Spleen (tissue), 7 donors: ENCODE measurements at regions not wholly inside any gene's neighbourhood (a gene's known extent, or its start where the extent isn't known, plus 50 kb on each side); places are given as distances from the start of the nearest gene placed in this dataset.

Experiments
- POLR2AphosphoS5 ChIP-seq, 3 donors: sonication (generic); formaldehyde crosslinking; IDR thresholded peaks; one replicate each; pipeline ENCODE4 v1.5.1; 2017; ENCODE audit warnings: antibody characterized with exemption in 3 of 3
- TF ChIP-seq, protein P1 (sequence below), 11 experiments: fragments of 200-600 bp in 7 of 11; fragments of 450-650 bp in 4 of 11; sonication (generic) in 4 of 11; IDR thresholded peaks in 8 of 11; conservative IDR thresholded peaks in 3 of 11; 1 replicate in 7 of 11; 2 replicates in 4 of 11; pipeline versions ENCODE4 v1.4.0 to v1.8.0; 2016 to 2021; ENCODE audit warnings: antibody characterized with exemption in 11 of 11, inconsistent platforms in 4 of 11, mild to moderate bottlenecking in 1 of 11
- donor health status: DM: no; HTN: no; CAD: no; lungs with moderate emphysema.
- donor health status: DM: no; HTN: no; CAD: no.
- donor health status: DM: no; HTN: no; CAD: no.

GRCh38 chr13:107238262-107238981 lies 670.5 kb upstream of the ARGLU1 start:
- TF ChIP-seq POLR2AphosphoS5 (IDR thresholded peaks at IDR 0.05): no peak
- TF ChIP-seq, protein P1, sequence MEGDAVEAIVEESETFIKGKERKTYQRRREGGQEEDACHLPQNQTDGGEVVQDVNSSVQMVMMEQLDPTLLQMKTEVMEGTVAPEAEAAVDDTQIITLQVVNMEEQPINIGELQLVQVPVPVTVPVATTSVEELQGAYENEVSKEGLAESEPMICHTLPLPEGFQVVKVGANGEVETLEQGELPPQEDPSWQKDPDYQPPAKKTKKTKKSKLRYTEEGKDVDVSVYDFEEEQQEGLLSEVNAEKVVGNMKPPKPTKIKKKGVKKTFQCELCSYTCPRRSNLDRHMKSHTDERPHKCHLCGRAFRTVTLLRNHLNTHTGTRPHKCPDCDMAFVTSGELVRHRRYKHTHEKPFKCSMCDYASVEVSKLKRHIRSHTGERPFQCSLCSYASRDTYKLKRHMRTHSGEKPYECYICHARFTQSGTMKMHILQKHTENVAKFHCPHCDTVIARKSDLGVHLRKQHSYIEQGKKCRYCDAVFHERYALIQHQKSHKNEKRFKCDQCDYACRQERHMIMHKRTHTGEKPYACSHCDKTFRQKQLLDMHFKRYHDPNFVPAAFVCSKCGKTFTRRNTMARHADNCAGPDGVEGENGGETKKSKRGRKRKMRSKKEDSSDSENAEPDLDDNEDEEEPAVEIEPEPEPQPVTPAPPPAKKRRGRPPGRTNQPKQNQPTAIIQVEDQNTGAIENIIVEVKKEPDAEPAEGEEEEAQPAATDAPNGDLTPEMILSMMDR (IDR thresholded peaks at IDR 0.05 in 8 of 11, conservative IDR thresholded peaks at IDR 0.05 in 3 of 11): no peak
